GM12873 (cell line): ENCODE measurements at regions not wholly inside any gene's neighbourhood (a gene's known extent, or its start where the extent isn't known, plus 50 kb on each side); places are given as distances from the start of the nearest gene placed in this dataset.

ENCODE experiments used
- TF ChIP-seq, protein P1 (sequence below): IDR thresholded peaks from 2 replicates; pipeline ENCODE4 v1.5.1; 2012; ENCODE audit warnings: low read depth, mild to moderate bottlenecking, moderate library complexity, low read length, control low read depth; ENCODE audit not compliant: insufficient read depth; ENCODE audit errors: missing control alignments

DNA sequence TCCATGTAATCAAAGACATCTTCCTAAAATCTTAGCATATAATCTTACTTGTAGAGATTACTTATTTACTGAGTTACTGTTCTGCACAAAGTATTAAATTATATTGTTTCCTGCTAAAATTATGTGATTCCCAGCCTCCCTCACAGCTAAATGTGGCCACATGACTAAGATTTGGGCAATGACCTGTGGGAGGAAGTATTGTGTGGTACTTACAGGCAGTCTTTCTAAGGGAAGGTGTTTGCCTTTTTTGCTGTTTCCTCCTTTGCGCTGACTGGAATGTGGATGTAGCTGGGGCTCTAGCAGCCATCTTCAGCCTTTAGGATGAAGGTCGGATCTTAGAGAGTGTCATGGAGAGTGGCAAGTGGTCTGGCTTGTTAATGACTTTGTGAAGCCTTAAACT, 146.3 kb upstream of the APCDD1 start:
- TF ChIP-seq, protein P1, sequence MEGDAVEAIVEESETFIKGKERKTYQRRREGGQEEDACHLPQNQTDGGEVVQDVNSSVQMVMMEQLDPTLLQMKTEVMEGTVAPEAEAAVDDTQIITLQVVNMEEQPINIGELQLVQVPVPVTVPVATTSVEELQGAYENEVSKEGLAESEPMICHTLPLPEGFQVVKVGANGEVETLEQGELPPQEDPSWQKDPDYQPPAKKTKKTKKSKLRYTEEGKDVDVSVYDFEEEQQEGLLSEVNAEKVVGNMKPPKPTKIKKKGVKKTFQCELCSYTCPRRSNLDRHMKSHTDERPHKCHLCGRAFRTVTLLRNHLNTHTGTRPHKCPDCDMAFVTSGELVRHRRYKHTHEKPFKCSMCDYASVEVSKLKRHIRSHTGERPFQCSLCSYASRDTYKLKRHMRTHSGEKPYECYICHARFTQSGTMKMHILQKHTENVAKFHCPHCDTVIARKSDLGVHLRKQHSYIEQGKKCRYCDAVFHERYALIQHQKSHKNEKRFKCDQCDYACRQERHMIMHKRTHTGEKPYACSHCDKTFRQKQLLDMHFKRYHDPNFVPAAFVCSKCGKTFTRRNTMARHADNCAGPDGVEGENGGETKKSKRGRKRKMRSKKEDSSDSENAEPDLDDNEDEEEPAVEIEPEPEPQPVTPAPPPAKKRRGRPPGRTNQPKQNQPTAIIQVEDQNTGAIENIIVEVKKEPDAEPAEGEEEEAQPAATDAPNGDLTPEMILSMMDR, result no peak

DNA sequence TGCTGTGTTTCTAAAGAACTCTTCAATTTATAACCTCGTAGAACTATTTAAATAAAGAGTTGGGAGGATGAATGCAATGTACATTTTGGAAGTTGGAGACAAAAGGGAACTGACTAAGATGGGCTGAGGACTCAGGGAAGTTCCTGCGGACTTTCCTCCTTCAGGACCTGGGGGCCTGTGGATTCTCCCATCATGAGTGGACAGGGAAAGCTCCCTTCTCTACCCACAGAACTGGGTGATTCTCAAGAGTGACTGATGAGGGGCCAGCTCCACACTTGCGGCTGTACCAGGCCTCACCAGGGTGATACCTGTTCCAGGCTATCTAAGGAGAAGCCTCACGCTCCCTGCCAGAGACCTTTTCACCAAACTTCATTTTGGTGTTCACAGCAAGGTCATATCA, 143.8 kb upstream of the APCDD1 start:
- TF ChIP-seq, protein P1, result no peak

DNA sequence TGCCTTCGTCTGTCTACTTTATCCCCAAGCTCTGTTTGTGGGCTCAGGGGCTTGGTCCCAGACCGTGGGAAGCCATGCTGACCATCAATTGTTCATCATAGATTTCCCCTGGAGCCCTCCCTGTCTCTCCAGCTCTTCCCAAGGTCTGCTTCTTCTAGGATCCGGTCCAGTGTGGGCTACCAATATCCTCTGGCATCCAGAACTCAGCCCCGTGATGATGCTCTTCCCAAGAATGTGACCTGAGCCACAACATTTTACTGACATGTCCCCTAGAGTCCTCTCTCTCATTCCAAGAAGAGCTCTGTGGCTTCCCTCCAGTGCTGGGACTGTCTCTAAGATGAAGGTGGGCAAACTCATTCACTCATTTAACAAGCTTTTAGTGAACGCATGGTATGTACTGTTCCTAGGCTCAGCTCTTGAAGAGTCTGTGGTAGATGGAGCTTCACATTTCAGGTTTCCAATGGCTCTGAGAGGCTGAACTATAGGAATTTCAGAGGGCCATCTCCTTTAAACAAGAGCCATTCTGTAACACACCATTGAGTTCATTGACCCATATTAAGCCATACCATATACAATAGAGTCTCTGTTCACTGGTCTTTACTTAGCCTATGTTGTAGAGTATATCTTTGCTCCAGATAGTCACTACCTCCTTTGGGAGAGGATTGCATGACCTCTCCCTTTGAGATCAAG, 142.0 kb upstream of the APCDD1 start:
- TF ChIP-seq, protein P1, result no peak

DNA sequence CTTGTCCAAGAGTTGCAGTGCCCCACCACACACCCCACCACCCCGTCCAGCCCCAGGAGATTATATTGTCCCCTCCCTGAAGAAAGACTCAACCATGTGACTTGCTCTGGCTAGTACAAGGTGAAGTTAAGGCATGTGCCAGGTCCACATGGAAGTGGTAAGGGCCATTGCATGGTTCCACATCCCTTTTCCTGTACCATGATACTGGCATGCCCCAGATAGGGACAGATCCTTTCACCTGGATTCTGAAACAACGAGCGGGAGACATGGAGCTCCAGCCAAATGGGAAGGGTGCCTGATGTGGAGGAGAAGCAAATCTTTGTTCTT, 141.5 kb upstream of the APCDD1 start:
- TF ChIP-seq, protein P1, result no peak

DNA sequence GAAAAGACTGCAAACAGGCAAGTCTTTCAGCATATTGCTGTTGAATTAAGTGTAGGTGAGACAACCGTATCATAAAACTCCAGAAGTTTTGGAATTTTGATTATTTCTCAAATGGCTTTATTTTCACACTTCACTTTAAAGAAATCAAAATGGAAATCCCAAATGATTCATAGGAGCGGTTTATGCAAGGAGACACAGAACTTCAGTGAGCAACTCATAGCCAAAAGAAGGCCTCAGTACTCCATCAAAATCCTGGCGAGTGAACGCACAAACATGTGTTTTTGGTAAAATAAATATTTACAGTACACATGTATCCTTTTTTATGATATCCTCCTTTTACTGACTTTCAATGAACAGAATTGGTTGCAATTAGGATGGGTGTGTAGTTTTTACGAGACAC, 140.4 kb upstream of the APCDD1 start:
- TF ChIP-seq, protein P1, result no peak

DNA sequence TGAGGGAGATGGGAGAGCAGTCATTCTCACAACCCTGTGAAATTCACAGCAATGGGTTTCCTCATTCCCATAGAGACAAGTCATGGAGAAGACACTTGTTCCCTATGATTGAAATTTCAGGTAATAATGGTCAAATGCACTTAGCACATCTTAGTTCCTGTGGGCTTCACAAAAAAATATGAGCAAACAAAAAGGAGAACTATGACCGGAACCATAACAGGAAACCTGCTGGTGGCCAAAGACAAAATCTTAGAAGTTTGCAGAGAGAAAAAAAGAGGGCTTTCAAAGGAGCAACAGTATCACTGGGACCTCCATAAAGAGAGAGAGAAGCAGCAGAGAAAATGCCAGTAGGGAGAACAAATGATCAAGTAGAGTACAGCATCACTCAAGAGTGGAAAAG, 138.9 kb upstream of the APCDD1 start:
- TF ChIP-seq, protein P1, result no peak

DNA sequence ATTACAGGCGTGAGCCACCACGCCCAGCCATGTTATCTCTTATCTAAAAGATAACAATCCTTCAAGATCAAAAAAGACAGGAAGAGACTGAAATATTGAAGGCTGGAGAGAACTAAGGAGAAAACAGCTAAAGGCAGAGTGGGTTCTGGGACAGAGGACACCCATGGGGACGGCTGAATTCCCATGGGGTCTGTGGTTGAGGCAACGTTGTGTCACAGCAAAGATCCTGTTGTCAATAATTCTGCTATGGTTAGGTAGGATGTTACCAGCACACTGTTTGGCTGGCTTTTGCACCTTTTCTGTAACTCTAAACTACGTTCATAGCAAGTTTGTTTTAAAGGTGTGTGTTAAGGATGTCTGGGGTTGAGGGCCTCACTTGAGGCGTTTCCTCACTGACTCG, 137.7 kb upstream of the APCDD1 start:
- TF ChIP-seq, protein P1, result no peak
